ENCODE measurements at regions not wholly inside any gene's neighbourhood (a gene's known extent, or its start where the extent isn't known, plus 50 kb on each side); places are given as distances from the start of the nearest gene placed in this dataset.

GRCh38 chr6:84332139-84333034 lies 104.9 kb upstream of the CEP162 start:
- DNase-seq (ENCODE audit: low spot score), result no peak
- no peak for TF ChIP-seq CTCF (IDR thresholded peaks at IDR 0.05)
- no peaks in the 10 kb centered on the region for H3K36me3 ChIP-seq
- H3K9me3 ChIP-seq, result peaks cover 5% of the 10 kb centered on the region
- no peak for ATAC-seq (ENCODE audit: insufficient number of reproducible peaks, low FRiP score, low read depth)
- no peak overlapping the region for H3K4me3 ChIP-seq
- H3K27ac ChIP-seq, result no peak overlapping the region
- no peaks in the 10 kb centered on the region for H3K4me1 ChIP-seq (ENCODE audit: control insufficient read depth in 1 of 2, low read depth in 2 of 2)
- H3K27me3 ChIP-seq (replicated peaks; ENCODE audit: insufficient read depth), result no peaks in the 10 kb centered on the region

DNA sequence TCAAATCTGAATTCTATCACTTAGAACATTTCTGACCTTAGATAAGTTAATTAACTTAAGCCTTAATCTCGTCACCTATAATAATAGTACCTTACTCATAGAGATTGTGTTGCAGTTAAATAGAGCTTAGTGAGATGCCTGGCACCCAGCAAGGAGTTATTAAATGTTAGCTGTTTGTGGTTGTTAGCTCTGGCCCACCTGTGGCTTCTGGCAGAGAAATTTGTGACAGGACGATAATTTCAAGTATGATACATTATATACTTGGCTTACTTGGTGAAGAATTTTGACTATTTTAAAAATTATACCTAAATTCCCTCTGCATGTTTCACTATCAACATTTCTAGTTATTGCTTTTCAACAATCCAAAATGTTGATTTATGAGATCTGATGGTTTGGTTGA lies 102.9 kb upstream of the CEP162 start:
- ATAC-seq (ENCODE audit: insufficient number of reproducible peaks, low FRiP score, low read depth), result no peak
- no peak for TF ChIP-seq CTCF (IDR thresholded peaks at IDR 0.05)
- no peak overlapping the region for H3K4me3 ChIP-seq

GRCh38 chr6:84329516-84329915 lies 102.1 kb upstream of the CEP162 start:
- Histone ChIP-seq H3K27ac (no peak overlapping the region), H3K27me3 (replicated peaks; ENCODE audit: insufficient read depth) (no peaks in the 10 kb centered on the region), H3K9me3 (no peaks in the 10 kb centered on the region), H3K4me3 (no peak overlapping the region), H3K4me1 (ENCODE audit: control insufficient read depth in 1 of 2, low read depth in 2 of 2) (no peaks in the 10 kb centered on the region), H3K36me3 (no peaks in the 10 kb centered on the region)
- ATAC-seq (ENCODE audit: insufficient number of reproducible peaks, low FRiP score, low read depth), result no peak
- no peak for DNase-seq (ENCODE audit: low spot score)
- TF ChIP-seq CTCF (IDR thresholded peaks at IDR 0.05), result no peak

More for the DNA sequence above, 102.9 kb upstream of the CEP162 start:
- H3K4me1 ChIP-seq (ENCODE audit: control insufficient read depth in 1 of 2, low read depth in 2 of 2), result no peaks in the 10 kb centered on the region
- no peaks in the 10 kb centered on the region for H3K9me3 ChIP-seq
- no peaks in the 10 kb centered on the region for H3K27me3 ChIP-seq (replicated peaks; ENCODE audit: insufficient read depth)
- no peak for DNase-seq (ENCODE audit: low spot score)
- H3K36me3 ChIP-seq, result no peaks in the 10 kb centered on the region
- no peak overlapping the region for H3K27ac ChIP-seq

- Histone ChIP-seq H3K4me3 (no peak overlapping the region), H3K27me3 (replicated peaks; ENCODE audit: insufficient read depth) (no peaks in the 10 kb centered on the region), H3K4me1 (ENCODE audit: control insufficient read depth in 1 of 2, low read depth in 2 of 2) (no peaks in the 10 kb centered on the region), H3K9me3 (no peaks in the 10 kb centered on the region), H3K27ac (no peak overlapping the region), H3K36me3 (no peaks in the 10 kb centered on the region)
- no peak for TF ChIP-seq CTCF (IDR thresholded peaks at IDR 0.05)
- no peak for DNase-seq (ENCODE audit: low spot score)
- no peak for ATAC-seq (ENCODE audit: insufficient number of reproducible peaks, low FRiP score, low read depth)
Observed at GRCh38 chr6:84329077-84329476, 101.6 kb upstream of the CEP162 start.

- no peak overlapping the region for H3K4me3 ChIP-seq
- TF ChIP-seq CTCF (IDR thresholded peaks at IDR 0.05), result no peak
- H3K4me1 ChIP-seq (ENCODE audit: control insufficient read depth in 1 of 2, low read depth in 2 of 2), result no peaks in the 10 kb centered on the region
- H3K9me3 ChIP-seq, result peaks cover 6% of the 10 kb centered on the region
- ATAC-seq (ENCODE audit: insufficient number of reproducible peaks, low FRiP score, low read depth) (no peak), DNase-seq (ENCODE audit: low spot score) (no peak)
- H3K27me3 ChIP-seq (replicated peaks; ENCODE audit: insufficient read depth), result no peaks in the 10 kb centered on the region
- no peak overlapping the region for H3K27ac ChIP-seq
- H3K36me3 ChIP-seq, result no peaks in the 10 kb centered on the region
Observed at GRCh38 chr6:84317463-84317862, 90.0 kb upstream of the CEP162 start.

Measured in thoracic aorta (tissue), 2 donors.